ENCODE measurements at regions not wholly inside any gene's neighbourhood (a gene's known extent, or its start where the extent isn't known, plus 50 kb on each side); places are given as distances from the start of the nearest gene placed in this dataset.

GRCh38 chr19:31962561-31962996 lies 382.8 kb upstream of the ZNF507 start (continued):
- TF ChIP-seq RXRA (CRISPR knock-in tag; IDR thresholded peaks at IDR 0.05) (peak; percentile 24; the same call in 1 of the 2 replicates), KAT2B (IDR thresholded peaks at IDR 0.05; ENCODE audit: borderline replicate concordance, low read depth, low read length) (no peak), ZNF205 (CRISPR knock-in tag; IDR thresholded peaks at IDR 0.05) (no peak), ZNF263 (CRISPR knock-in tag; IDR thresholded peaks at IDR 0.05) (no peak), ZNF782 (CRISPR knock-in tag; IDR thresholded peaks at IDR 0.05; ENCODE audit: borderline replicate concordance) (no peak), SOX6 (IDR thresholded peaks at IDR 0.05) (no peak), SOX6 (CRISPR knock-in tag; IDR thresholded peaks at IDR 0.05) (peak; percentile 78; the same call in 1 of the 2 replicates), GFI1 (CRISPR knock-in tag; IDR thresholded peaks at IDR 0.05; ENCODE audit: borderline replicate concordance) (no peak), ZNF326 (CRISPR knock-in tag; IDR thresholded peaks at IDR 0.05; ENCODE audit: borderline replicate concordance) (no peak), ZNF609 (CRISPR knock-in tag; IDR thresholded peaks at IDR 0.05; ENCODE audit: borderline replicate concordance) (peak; percentile 61; the same call in 1 of the 2 replicates), TCF7L2 (IDR thresholded peaks at IDR 0.05; ENCODE audit: low read depth, low read length) (no peak), AHDC1 (CRISPR knock-in tag; IDR thresholded peaks at IDR 0.05; ENCODE audit: borderline replicate concordance) (peak; percentile 59; the same call in 1 of the 2 replicates), ZNF44 (CRISPR knock-in tag; IDR thresholded peaks at IDR 0.05) (no peak)
- TF ChIP-seq, protein P1, sequence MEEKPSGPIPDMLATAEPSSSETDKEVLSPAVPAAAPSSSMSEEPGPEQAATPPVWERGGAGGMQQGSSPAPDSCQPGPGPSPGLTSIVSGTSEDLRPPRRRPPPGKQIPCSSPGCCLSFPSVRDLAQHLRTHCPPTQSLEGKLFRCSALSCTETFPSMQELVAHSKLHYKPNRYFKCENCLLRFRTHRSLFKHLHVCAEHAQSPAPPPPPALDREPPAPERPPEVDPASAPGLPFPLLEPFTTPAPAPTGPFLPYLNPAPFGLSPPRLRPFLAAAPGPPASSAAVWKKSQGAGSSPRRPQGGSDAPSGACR (CRISPR knock-in tag; IDR thresholded peaks at IDR 0.05): 0 out of 2 replicates have a peak, but pooled peaks have one; percentile 29
- TF ChIP-seq, protein P2, sequence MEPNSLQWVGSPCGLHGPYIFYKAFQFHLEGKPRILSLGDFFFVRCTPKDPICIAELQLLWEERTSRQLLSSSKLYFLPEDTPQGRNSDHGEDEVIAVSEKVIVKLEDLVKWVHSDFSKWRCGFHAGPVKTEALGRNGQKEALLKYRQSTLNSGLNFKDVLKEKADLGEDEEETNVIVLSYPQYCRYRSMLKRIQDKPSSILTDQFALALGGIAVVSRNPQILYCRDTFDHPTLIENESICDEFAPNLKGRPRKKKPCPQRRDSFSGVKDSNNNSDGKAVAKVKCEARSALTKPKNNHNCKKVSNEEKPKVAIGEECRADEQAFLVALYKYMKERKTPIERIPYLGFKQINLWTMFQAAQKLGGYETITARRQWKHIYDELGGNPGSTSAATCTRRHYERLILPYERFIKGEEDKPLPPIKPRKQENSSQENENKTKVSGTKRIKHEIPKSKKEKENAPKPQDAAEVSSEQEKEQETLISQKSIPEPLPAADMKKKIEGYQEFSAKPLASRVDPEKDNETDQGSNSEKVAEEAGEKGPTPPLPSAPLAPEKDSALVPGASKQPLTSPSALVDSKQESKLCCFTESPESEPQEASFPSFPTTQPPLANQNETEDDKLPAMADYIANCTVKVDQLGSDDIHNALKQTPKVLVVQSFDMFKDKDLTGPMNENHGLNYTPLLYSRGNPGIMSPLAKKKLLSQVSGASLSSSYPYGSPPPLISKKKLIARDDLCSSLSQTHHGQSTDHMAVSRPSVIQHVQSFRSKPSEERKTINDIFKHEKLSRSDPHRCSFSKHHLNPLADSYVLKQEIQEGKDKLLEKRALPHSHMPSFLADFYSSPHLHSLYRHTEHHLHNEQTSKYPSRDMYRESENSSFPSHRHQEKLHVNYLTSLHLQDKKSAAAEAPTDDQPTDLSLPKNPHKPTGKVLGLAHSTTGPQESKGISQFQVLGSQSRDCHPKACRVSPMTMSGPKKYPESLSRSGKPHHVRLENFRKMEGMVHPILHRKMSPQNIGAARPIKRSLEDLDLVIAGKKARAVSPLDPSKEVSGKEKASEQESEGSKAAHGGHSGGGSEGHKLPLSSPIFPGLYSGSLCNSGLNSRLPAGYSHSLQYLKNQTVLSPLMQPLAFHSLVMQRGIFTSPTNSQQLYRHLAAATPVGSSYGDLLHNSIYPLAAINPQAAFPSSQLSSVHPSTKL (CRISPR knock-in tag; IDR thresholded peaks at IDR 0.05): peak; percentile 52; the same call in 1 of the 2 replicates

Data from HepG2 (cell line).